Fibroblast of lung (primary cell): ENCODE measurements at regions not wholly inside any gene's neighbourhood (a gene's known extent, or its start where the extent isn't known, plus 50 kb on each side); places are given as distances from the start of the nearest gene placed in this dataset.

Experiments
- DNase-seq, 2 donors: peaks; one replicate each; pipeline versions ENCODE4 v3.0.0 to v3.0.0-alpha.2; 2010; ENCODE audit warnings: low read depth in 2 of 2
- H2AFZ ChIP-seq: 2 replicates; pipeline ENCODE4 v1.5.1; 2012; ENCODE audit warnings: low read length, control low read depth, inconsistent platforms
- H3K27ac ChIP-seq: 2 replicates; pipeline ENCODE4 v1.5.1; 2011; ENCODE audit warnings: low read length, control low read depth; ENCODE audit not compliant: insufficient read depth
- H3K27me3 ChIP-seq: 2 replicates; pipeline ENCODE4 v1.5.1; 2011; ENCODE audit warnings: mild to moderate bottlenecking, low read length; ENCODE audit not compliant: control insufficient read depth, insufficient read depth
- H3K36me3 ChIP-seq: 2 replicates; pipeline ENCODE4 v1.5.1; 2011; ENCODE audit warnings: low read length; ENCODE audit not compliant: control insufficient read depth, insufficient read depth
- H3K4me1 ChIP-seq: 2 replicates; pipeline ENCODE4 v1.5.1; 2011; ENCODE audit warnings: low read length; ENCODE audit not compliant: control insufficient read depth, insufficient read depth; ENCODE audit errors: extremely low read depth
- H3K4me2 ChIP-seq: 2 replicates; pipeline ENCODE4 v1.5.1; 2011; ENCODE audit warnings: low read length, control low read depth; ENCODE audit not compliant: insufficient read depth; ENCODE audit errors: extremely low read depth
- H3K4me3 ChIP-seq, 4 experiments: fragments of 200-600 bp in 1 of 4; sonication (generic) in 1 of 4; replicated peaks in 1 of 4; 2 replicates each; pipeline ENCODE4 v1.5.1; 2011 to 2016; ENCODE audit warnings: low read length in 4 of 4, low read depth in 3 of 4, mild to moderate bottlenecking in 3 of 4, control low read depth in 2 of 4, inconsistent platforms in 1 of 4, mixed read lengths in 1 of 4; ENCODE audit not compliant: insufficient read depth in 1 of 4; ENCODE audit errors: control extremely low read depth in 1 of 4
- H3K79me2 ChIP-seq: 2 replicates; pipeline ENCODE4 v1.5.1; 2012; ENCODE audit warnings: mild to moderate bottlenecking, low read length, inconsistent platforms; ENCODE audit not compliant: control insufficient read depth, insufficient read depth
- H3K9ac ChIP-seq: 2 replicates; pipeline ENCODE4 v1.5.1; 2011; ENCODE audit warnings: mild to moderate bottlenecking, low read length, control low read depth; ENCODE audit not compliant: insufficient read depth
- H3K9me3 ChIP-seq: 2 replicates; pipeline ENCODE4 v1.5.1; 2012; ENCODE audit warnings: low read depth, low read length; ENCODE audit not compliant: control insufficient read depth, insufficient read depth
- H4K20me1 ChIP-seq: 2 replicates; pipeline ENCODE4 v1.5.1; 2011; ENCODE audit warnings: low read length; ENCODE audit not compliant: control insufficient read depth, insufficient read depth; ENCODE audit errors: extremely low read depth
- CTCF ChIP-seq, 2 donors: IDR thresholded peaks in 1 of 2; conservative IDR thresholded peaks in 1 of 2; 1 replicate in 1 of 2; 2 replicates in 1 of 2; pipeline ENCODE4 v1.5.1; 2011 to 2012; ENCODE audit warnings: low read length in 2 of 2, control low read depth in 1 of 2, inconsistent platforms in 1 of 2, low read depth in 1 of 2, mild to moderate bottlenecking in 1 of 2
- EZH2 ChIP-seq: IDR thresholded peaks from 2 replicates; pipeline ENCODE4 v1.5.1; 2012; ENCODE audit warnings: low read length, control low read depth, mild to moderate bottlenecking; ENCODE audit errors: missing control alignments

- Histone ChIP-seq H3K79me2 (no peaks in the 10 kb centered on the region), H3K27me3 (no peaks in the 10 kb centered on the region), H3K9me3 (no peaks in the 10 kb centered on the region), H3K36me3 (no peaks in the 10 kb centered on the region), H3K4me1 (no peaks in the 10 kb centered on the region), H3K27ac (no peak overlapping the region), H4K20me1 (no peaks in the 10 kb centered on the region), H2AFZ (no peak overlapping the region), H3K4me2 (no peak overlapping the region), H3K9ac (no peak overlapping the region), H3K4me3 (no peak overlapping the region)
- TF ChIP-seq CTCF (conservative IDR thresholded peaks at IDR 0.05 in 1 of 2, IDR thresholded peaks at IDR 0.05 in 1 of 2; ENCODE audit: low read depth in 1 of 2, low read length in 2 of 2) (no peak), EZH2 (no peak)
- DNase-seq, result no peak
Observed at GRCh38 chr4:170274616-170275015, 184.9 kb upstream of the AADAT start.

- TF ChIP-seq CTCF (conservative IDR thresholded peaks at IDR 0.05 in 1 of 2, IDR thresholded peaks at IDR 0.05 in 1 of 2; ENCODE audit: low read depth in 1 of 2, low read length in 2 of 2) (no peak), EZH2 (no peak)
- DNase-seq, result no peak
Observed at GRCh38 chr4:170272959-170273358, 183.2 kb upstream of the AADAT start.

GRCh38 chr4:170271723-170272122 is 182.0 kb upstream of the AADAT start:
- TF ChIP-seq EZH2 (no peak), CTCF (conservative IDR thresholded peaks at IDR 0.05 in 1 of 2, IDR thresholded peaks at IDR 0.05 in 1 of 2; ENCODE audit: low read depth in 1 of 2, low read length in 2 of 2) (no peak)
- Histone ChIP-seq H3K4me2 (no peak overlapping the region), H3K4me3 (no peak overlapping the region), H4K20me1 (no peaks in the 10 kb centered on the region), H3K4me1 (no peaks in the 10 kb centered on the region), H2AFZ (no peak overlapping the region), H3K27ac (no peak overlapping the region), H3K9me3 (no peaks in the 10 kb centered on the region), H3K9ac (no peak overlapping the region), H3K79me2 (no peaks in the 10 kb centered on the region), H3K36me3 (no peaks in the 10 kb centered on the region), H3K27me3 (no peaks in the 10 kb centered on the region)
- peak in 1 of 2 donors; percentile 2 for DNase-seq

More at GRCh38 chr4:170272959-170273358, 183.2 kb upstream of the AADAT start:
- Histone ChIP-seq H3K79me2 (no peaks in the 10 kb centered on the region), H3K4me3 (no peak overlapping the region), H3K27me3 (no peaks in the 10 kb centered on the region), H2AFZ (no peak overlapping the region), H3K27ac (no peak overlapping the region), H3K9ac (no peak overlapping the region), H3K9me3 (no peaks in the 10 kb centered on the region), H4K20me1 (no peaks in the 10 kb centered on the region), H3K36me3 (no peaks in the 10 kb centered on the region), H3K4me1 (no peaks in the 10 kb centered on the region), H3K4me2 (no peak overlapping the region)
